ENCODE measurements at regions not wholly inside any gene's neighbourhood (a gene's known extent, or its start where the extent isn't known, plus 50 kb on each side); places are given as distances from the start of the nearest gene placed in this dataset.

DNA sequence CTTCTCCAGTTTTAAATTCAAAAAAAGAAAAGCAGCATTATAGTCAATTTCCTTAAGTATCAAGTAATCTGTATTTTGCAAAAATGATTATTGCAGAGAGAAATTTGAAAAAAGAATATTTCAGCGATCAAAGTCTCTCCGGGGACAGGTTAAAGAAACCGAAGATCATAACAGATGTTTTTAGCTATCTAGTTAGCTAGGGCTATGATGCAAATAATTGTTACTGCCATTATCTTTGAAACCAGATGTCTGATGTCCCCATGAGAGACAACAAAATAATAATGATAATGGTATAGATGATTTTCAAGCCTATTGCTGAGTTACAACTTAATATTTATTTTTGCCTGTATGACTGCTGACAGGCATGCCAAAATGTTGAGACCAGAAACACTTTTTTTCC lies 1326.0 kb downstream of the PLA2G4A start:
- TF ChIP-seq TAF1 (IDR thresholded peaks at IDR 0.05; ENCODE audit: low read depth) (no peak), TCF12 (IDR thresholded peaks at IDR 0.05; ENCODE audit: low read depth) (no peak), CEBPB (IDR thresholded peaks at IDR 0.05) (no peak), RAD21 (IDR thresholded peaks at IDR 0.05; ENCODE audit: low read depth) (no peak), FOXM1 (IDR thresholded peaks at IDR 0.05; ENCODE audit: borderline replicate concordance, low read depth) (no peak), EP300 (IDR thresholded peaks at IDR 0.05; ENCODE audit: borderline replicate concordance) (no peak), CREB1 (IDR thresholded peaks at IDR 0.05; ENCODE audit: low read depth) (no peak)
- TF ChIP-seq, protein P1, sequence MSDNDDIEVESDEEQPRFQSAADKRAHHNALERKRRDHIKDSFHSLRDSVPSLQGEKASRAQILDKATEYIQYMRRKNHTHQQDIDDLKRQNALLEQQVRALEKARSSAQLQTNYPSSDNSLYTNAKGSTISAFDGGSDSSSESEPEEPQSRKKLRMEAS (IDR thresholded peaks at IDR 0.05) = no peak
- TF ChIP-seq, protein P2, sequence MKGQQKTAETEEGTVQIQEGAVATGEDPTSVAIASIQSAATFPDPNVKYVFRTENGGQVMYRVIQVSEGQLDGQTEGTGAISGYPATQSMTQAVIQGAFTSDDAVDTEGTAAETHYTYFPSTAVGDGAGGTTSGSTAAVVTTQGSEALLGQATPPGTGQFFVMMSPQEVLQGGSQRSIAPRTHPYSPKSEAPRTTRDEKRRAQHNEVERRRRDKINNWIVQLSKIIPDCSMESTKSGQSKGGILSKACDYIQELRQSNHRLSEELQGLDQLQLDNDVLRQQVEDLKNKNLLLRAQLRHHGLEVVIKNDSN (IDR thresholded peaks at IDR 0.05) = no peak
- TF ChIP-seq, protein P3, sequence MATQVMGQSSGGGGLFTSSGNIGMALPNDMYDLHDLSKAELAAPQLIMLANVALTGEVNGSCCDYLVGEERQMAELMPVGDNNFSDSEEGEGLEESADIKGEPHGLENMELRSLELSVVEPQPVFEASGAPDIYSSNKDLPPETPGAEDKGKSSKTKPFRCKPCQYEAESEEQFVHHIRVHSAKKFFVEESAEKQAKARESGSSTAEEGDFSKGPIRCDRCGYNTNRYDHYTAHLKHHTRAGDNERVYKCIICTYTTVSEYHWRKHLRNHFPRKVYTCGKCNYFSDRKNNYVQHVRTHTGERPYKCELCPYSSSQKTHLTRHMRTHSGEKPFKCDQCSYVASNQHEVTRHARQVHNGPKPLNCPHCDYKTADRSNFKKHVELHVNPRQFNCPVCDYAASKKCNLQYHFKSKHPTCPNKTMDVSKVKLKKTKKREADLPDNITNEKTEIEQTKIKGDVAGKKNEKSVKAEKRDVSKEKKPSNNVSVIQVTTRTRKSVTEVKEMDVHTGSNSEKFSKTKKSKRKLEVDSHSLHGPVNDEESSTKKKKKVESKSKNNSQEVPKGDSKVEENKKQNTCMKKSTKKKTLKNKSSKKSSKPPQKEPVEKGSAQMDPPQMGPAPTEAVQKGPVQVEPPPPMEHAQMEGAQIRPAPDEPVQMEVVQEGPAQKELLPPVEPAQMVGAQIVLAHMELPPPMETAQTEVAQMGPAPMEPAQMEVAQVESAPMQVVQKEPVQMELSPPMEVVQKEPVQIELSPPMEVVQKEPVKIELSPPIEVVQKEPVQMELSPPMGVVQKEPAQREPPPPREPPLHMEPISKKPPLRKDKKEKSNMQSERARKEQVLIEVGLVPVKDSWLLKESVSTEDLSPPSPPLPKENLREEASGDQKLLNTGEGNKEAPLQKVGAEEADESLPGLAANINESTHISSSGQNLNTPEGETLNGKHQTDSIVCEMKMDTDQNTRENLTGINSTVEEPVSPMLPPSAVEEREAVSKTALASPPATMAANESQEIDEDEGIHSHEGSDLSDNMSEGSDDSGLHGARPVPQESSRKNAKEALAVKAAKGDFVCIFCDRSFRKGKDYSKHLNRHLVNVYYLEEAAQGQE (IDR thresholded peaks at IDR 0.05; ENCODE audit: low read depth) = no peak
